ENCODE measurements at regions not wholly inside any gene's neighbourhood (a gene's known extent, or its start where the extent isn't known, plus 50 kb on each side); places are given as distances from the start of the nearest gene placed in this dataset.

GRCh38 chr7:17131060-17131345 is 167.4 kb upstream of the AHR start:
- no peak overlapping the region for H3K27ac ChIP-seq
- no peak for TF ChIP-seq CTCF (conservative IDR thresholded peaks at IDR 0.05)

GRCh38 chr7:17131983-17132655 is 166.3 kb upstream of the AHR start:
- no peak overlapping the region for H3K27ac ChIP-seq
- TF ChIP-seq CTCF (conservative IDR thresholded peaks at IDR 0.05) = no peak

- no peak for TF ChIP-seq CTCF (conservative IDR thresholded peaks at IDR 0.05)
- H3K27ac ChIP-seq = no peak overlapping the region
These were observed 165.7 kb upstream of the AHR start for GRCh38 chr7:17132726-17133125.

GRCh38 chr7:17133977-17134376 is 164.5 kb upstream of the AHR start:
- TF ChIP-seq CTCF (conservative IDR thresholded peaks at IDR 0.05) = no peak

GRCh38 chr7:17134786-17135185 is 163.7 kb upstream of the AHR start:
- no peak for TF ChIP-seq CTCF (conservative IDR thresholded peaks at IDR 0.05)

More at GRCh38 chr7:17133977-17134376, 164.5 kb upstream of the AHR start:
- H3K27ac ChIP-seq = no peak overlapping the region

GRCh38 chr7:17136126-17136525 is 162.3 kb upstream of the AHR start:
- no peak for TF ChIP-seq CTCF (conservative IDR thresholded peaks at IDR 0.05)
- H3K27ac ChIP-seq = no peak overlapping the region

More at GRCh38 chr7:17134786-17135185, 163.7 kb upstream of the AHR start:
- no peak overlapping the region for H3K27ac ChIP-seq

- TF ChIP-seq CTCF (conservative IDR thresholded peaks at IDR 0.05) = no peak
- H3K27ac ChIP-seq = no peak overlapping the region
These were observed 159.4 kb upstream of the AHR start for GRCh38 chr7:17139081-17139480.

Data from VCaP (cell line).